Ascending aorta (tissue), 2 donors: ENCODE measurements at regions not wholly inside any gene's neighbourhood (a gene's known extent, or its start where the extent isn't known, plus 50 kb on each side); places are given as distances from the start of the nearest gene placed in this dataset.

Experiments used
- DNase-seq, 2 donors: peaks; one replicate each; pipeline ENCODE4 v3.0.0-alpha.2; 2019; ENCODE audit warnings: low spot score in 2 of 2
- H3K27ac ChIP-seq, 2 donors: fragments of 200-600 bp; sonication (generic); one replicate each; pipeline ENCODE4 v1.5.1; 2016 to 2017; ENCODE audit warnings: mild to moderate bottlenecking in 1 of 2
- H3K27me3 ChIP-seq: fragments of 200-600 bp; sonication (generic); one replicate; pipeline ENCODE4 v1.5.1; 2017
- H3K36me3 ChIP-seq, 2 donors: fragments of 200-600 bp; sonication (generic); one replicate each; pipeline ENCODE4 v1.5.1; 2016
- H3K4me1 ChIP-seq, 2 donors: fragments of 200-600 bp; sonication (generic); one replicate each; pipeline ENCODE4 v1.5.1; 2016 to 2017; ENCODE audit warnings: mild to moderate bottlenecking in 1 of 2
- H3K4me3 ChIP-seq, 2 donors: fragments of 200-600 bp; sonication (generic); one replicate each; pipeline ENCODE4 v1.5.1; 2016 to 2017; ENCODE audit warnings: mild to moderate bottlenecking in 1 of 2
- H3K9me3 ChIP-seq, 2 donors: fragments of 200-600 bp; sonication (generic); one replicate each; pipeline ENCODE4 v1.5.1; 2016
- intact Hi-C: fragments of 100-400 bp; cut with DNase I; formaldehyde crosslinking; loops from one replicate; pipeline ENCODE4 v1.15.1; 2023
- TF ChIP-seq, protein P1 (sequence below), 3 experiments: fragments of 200-600 bp in 2 of 3; fragments of 450-650 bp in 1 of 3; sonication (generic) in 2 of 3; IDR thresholded peaks; one replicate each; pipeline ENCODE4 v1.5.1; 2016 to 2019; ENCODE audit warnings: antibody characterized with exemption in 3 of 3, mild to moderate bottlenecking in 1 of 3, moderate library complexity in 1 of 3

- Histone ChIP-seq H3K4me3 (peak overlapping the region; percentile 47 to 57), H3K27me3 (no peaks in the 10 kb centered on the region), H3K9me3 (no peaks in the 10 kb centered on the region), H3K27ac (peak overlapping the region in 1 of 2 donors; percentile 40), H3K36me3 (no peaks in the 10 kb centered on the region), H3K4me1 (peaks cover 0 to 7% of the 10 kb centered on the region in 2 donors)
- DNase-seq, result no peak
- TF ChIP-seq, protein P1, sequence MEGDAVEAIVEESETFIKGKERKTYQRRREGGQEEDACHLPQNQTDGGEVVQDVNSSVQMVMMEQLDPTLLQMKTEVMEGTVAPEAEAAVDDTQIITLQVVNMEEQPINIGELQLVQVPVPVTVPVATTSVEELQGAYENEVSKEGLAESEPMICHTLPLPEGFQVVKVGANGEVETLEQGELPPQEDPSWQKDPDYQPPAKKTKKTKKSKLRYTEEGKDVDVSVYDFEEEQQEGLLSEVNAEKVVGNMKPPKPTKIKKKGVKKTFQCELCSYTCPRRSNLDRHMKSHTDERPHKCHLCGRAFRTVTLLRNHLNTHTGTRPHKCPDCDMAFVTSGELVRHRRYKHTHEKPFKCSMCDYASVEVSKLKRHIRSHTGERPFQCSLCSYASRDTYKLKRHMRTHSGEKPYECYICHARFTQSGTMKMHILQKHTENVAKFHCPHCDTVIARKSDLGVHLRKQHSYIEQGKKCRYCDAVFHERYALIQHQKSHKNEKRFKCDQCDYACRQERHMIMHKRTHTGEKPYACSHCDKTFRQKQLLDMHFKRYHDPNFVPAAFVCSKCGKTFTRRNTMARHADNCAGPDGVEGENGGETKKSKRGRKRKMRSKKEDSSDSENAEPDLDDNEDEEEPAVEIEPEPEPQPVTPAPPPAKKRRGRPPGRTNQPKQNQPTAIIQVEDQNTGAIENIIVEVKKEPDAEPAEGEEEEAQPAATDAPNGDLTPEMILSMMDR (IDR thresholded peaks at IDR 0.05), result no peak
- intact Hi-C loops, result no loop called here
These were observed 229.9 kb downstream of the EFCAB11 start for GRCh38 chr14:89724628-89724960.

DNA sequence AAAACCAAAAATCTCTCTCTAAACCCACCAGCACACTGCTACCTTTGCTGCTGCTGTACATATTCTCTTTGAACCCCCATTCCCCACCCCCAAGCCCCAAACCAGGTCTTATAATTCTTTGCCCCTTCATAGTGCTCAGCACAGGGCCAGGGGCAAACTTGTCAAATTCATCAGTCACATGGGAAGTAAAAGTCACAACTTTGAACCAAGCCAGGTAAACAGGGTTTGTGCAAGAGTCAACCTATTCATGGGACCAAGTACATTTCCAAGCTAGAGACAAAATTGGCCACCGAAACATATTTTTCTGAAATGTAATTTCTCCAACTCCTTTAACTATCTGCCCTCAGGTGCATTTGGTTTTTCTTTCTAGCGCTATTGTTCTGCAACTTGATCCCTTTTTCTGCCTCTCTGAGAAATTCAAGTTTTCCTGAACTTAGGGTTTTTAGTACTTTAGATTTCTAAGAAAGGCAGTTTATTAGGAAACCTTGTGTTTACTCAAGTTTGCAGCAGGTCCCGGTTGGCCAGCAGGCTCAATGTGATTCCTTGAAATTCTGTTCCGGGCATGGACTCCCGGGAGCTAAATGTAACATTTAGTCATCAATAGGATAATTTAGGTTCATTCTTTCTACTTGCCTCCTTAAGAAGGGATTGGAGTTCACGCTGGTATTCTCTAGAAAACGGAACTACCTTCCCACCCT is 230.5 kb downstream of the EFCAB11 start:
- Histone ChIP-seq H3K27me3 (no peaks in the 10 kb centered on the region), H3K36me3 (no peaks in the 10 kb centered on the region), H3K4me3 (peak overlapping the region; percentile 47 to 57), H3K4me1 (peaks cover 0 to 7% of the 10 kb centered on the region in 2 donors), H3K27ac (peak overlapping the region; percentile 25 to 40), H3K9me3 (no peaks in the 10 kb centered on the region)
- no peak for DNase-seq
- TF ChIP-seq, protein P1 (IDR thresholded peaks at IDR 0.05), result no peak
- intact Hi-C loops, result no loop called here

DNA sequence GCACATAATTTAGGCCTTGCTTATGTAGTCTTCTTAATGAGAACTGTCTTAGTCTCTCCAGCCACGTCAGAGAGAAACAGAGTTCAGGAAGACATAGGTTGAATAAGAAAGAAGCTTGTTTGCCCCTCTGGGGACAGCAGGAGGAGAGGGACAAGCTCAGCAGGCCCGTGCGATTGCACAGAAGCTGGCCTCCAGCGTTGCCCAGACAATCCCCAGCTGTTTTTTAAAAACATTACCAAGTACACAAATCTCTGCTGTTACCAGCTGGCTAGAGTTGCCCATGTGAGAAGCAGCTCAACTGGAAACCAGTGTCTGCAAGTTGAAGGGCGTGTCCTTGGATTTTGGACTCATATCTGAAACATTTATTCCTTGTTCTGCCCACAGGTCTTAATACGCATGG is 232.6 kb downstream of the EFCAB11 start:
- H3K36me3 ChIP-seq, result no peaks in the 10 kb centered on the region
- H3K27me3 ChIP-seq, result no peaks in the 10 kb centered on the region
- TF ChIP-seq, protein P1 (IDR thresholded peaks at IDR 0.05), result no peak
- no peak for DNase-seq
- no peaks in the 10 kb centered on the region for H3K9me3 ChIP-seq
- H3K4me1 ChIP-seq, result peaks cover 0 to 7% of the 10 kb centered on the region in 2 donors
- intact Hi-C loops, result no loop called here
- H3K27ac ChIP-seq, result no peak overlapping the region
- H3K4me3 ChIP-seq, result no peak overlapping the region

DNA sequence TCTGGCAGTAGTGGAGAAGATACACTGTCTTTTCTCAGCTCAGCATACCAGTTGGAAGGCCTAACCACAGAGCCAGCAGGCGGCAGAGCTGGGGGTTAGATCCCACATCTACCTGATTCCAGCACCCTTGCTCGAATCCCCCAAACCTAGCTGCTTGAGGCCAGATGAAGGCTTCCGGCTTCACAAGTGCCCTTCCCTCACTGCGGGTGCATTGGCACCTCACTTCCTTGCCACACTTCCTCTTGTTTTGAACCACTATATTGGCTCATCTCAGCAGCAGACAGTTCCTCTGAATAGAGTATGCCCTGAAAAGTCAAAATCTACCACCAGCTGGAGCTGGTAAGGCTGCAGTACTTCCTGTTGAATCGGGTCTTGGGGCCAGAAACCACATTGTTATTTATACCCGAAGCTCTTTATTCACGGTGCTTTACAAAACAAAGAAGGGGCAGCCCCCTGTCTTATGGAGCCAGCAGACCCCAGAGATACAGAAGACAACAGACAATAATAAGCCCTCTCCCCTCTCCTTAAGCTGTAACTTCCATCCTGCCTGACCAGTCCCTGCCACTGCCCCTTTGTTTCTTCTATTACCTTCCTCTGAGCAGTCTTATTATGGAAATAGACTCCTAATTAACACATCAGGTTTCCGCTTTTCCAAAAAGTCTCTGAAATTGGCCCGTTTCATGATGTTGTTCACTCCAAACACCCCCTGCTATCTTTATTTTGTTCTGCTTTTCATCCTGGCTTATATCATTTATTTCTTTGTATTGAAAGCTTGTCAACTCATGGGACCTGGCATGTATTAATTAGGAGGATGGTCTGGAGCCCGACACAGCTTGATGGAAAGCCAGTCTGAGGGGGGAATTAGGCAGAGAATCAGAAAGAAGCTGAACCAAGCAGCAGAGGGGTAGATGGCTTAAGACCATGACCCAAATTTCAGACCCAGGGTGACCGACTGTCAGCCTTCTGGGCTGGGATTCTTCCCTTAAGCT is 233.5 kb downstream of the EFCAB11 start:
- Histone ChIP-seq H3K4me3 (no peak overlapping the region), H3K27ac (peak overlapping the region in 1 of 2 donors; percentile 27), H3K4me1 (peaks cover 0 to 7% of the 10 kb centered on the region in 2 donors), H3K36me3 (no peaks in the 10 kb centered on the region), H3K9me3 (no peaks in the 10 kb centered on the region), H3K27me3 (no peaks in the 10 kb centered on the region)
- intact Hi-C loops, result no loop called here
- DNase-seq, result peak; percentile 30 to 74
- TF ChIP-seq, protein P1 (IDR thresholded peaks at IDR 0.05), result no peak

DNA sequence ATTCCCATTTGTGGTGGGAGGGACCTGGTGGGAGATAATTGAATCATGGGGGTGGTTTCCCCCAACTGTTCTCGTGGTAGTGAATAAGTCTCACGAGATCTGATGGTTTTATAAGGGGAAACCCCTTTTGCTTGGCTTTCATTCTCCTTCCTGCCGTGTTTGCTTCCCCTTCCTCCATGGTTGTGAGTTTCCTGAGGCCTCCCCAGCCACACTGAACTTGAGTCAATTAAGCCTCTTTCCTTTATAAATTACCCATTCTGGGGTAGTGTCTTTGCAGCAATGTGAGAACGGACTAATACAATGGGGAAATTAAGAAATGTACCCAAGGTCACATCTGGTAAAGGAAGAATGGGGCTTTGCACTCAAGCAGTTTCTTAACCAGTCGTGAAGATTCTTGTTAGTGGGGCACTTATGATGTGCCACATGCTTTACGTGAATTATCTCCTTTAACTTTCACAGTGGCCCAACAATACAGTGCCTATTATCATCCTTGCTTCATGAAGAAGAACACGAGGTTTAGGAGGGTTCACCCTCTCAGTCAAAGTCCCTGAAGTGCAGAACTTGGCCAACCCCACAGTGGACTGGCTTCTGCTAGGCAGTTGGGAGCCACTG is 234.3 kb downstream of the EFCAB11 start:
- Histone ChIP-seq H3K27ac (peak overlapping the region in 1 of 2 donors; percentile 27), H3K4me1 (peaks cover 0 to 7% of the 10 kb centered on the region in 2 donors), H3K36me3 (no peaks in the 10 kb centered on the region), H3K9me3 (no peaks in the 10 kb centered on the region), H3K27me3 (no peaks in the 10 kb centered on the region), H3K4me3 (no peak overlapping the region)
- intact Hi-C loops, result no loop called here
- TF ChIP-seq, protein P1 (IDR thresholded peaks at IDR 0.05), result no peak
- no peak for DNase-seq
